Activated CD4-positive, alpha-beta T cell treated with anti-CD3 and anti-CD28 coated beads, Interleukin-2, amount 50 U/mL, for 4 hours (primary cell): ENCODE measurements at regions not wholly inside any gene's neighbourhood (a gene's known extent, or its start where the extent isn't known, plus 50 kb on each side); places are given as distances from the start of the nearest gene placed in this dataset.

ENCODE experiments used
- DNase-seq, 2 experiments: peaks; one replicate each; pipeline ENCODE4 v3.0.0-alpha.2; 2020

DNA sequence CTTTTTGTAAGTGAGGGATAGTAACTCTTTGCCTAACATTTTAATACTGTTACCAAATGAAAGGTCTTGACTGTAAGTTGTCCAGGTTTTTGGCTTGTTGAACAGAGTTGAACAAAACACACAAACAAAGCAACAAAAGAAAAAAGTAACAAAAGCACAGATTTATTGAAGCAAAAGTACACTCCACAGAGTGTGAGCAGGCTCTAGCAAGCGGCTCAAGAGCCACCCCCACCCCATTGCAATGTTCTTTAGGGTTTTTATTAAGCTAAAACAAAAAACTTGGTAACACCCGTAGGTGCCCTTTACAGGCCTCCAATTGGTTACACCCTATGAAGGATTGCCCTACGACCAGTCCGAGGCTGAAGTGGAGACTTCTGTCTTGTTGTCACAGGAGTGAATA is 197.4 kb upstream of the MAP3K1 start:
- DNase-seq: no peak

DNA sequence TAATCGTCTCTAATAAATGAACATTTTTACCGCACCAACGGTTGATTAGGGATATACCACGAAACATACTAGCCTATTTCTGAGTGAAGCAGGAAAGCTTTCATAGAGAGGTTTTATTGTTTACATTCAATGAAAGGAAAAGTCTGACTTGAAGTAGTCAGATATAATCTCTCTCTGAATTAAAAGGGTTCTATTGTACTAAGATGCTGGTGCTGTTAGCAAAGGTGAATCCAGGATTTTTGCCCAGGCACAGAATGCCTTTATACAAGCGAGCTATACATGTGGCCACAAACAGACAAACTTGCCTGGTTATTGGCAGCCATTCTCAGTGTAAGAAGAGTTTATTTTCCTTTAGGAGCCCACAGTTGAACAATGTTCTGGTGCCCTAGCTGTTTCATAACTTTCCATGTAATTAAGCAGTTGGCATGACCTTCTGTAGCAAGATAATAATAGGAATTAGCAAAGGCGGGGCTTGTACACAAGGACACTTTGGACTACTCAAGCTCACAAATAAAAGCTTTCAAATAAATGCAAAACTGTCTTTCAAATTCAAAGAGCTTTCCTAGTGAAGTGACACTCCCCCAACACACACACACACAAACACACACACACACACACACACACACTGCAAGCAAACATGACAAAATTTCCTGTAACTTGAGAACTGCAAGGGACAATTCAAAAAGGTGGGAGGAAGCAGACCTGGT is 198.7 kb upstream of the MAP3K1 start:
- DNase-seq: no peak

DNA sequence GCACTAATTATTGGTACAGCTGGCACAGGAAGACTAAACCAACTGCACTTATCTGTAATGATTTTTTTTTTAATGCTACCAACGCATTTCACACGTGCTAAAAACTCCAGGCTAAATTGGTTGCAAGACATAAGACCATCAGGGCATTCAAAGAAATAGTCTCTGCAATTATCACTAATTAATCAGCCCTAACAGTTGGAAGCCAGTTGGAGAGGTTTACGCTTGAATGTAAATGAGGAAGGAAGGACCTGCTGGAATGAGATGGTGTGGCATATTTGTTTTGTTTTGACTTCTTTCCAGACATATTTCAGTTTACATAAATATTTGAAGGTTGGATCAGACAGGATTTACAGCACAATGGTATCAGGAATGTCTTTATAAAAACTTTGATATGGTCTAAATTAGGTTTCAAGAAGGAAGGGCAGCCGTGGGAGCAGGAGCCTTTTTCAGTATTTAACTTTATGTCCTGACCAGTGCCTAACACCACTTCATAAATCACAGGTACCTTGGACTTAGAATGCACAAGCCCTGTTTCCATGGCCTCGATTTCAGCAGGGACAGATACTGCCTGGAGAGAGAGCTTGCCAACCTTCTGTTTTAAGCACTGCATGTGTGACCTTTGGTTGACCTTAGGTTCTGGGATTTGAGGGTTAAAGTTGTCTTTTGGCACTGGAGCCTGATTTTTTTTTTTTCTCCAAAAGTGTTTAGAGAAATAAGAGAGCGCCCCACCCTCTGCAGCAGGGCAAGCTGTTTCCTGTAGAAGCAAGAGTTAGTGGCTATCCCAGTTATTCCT is 199.8 kb upstream of the MAP3K1 start:
- DNase-seq: no peak

DNA sequence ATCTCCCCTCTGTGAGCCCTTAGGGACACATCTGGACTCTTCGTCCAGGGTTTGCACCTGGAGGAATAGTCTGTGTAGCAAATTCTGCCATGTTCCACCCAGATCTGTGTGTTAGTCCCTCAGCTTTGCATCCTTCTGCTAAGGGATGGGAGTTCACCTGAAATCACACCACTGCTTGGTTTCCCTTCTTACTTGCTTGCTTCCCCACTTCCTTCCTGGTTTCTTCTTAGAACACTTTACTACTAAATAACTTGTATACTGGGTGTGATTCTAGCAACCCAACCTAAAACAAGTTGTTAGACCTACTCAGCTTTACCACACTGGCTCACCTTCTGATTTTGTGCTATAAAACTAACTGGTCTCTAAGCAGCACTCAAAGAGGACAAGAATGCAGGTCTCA is 202.6 kb upstream of the MAP3K1 start:
- no peak for DNase-seq

DNA sequence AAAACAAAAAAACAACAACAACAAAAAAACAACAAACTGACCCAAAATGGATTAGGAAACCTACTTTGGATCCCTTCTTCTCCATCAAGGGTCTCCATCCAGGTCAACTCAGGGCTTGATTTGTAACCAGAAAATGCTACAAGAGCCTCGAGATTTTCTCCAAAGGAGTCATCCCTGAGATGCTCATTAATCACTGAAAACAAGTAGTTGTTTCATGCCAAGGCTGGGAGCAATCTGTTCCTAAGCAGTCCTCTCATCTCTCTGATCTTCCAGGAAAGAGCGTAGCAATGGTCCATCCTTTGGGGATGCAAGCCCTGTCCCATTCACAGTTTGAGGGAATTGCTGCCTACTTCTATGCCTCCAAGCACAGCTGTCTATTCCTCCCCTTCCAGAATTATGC is 203.0 kb upstream of the MAP3K1 start:
- no peak for DNase-seq

DNA sequence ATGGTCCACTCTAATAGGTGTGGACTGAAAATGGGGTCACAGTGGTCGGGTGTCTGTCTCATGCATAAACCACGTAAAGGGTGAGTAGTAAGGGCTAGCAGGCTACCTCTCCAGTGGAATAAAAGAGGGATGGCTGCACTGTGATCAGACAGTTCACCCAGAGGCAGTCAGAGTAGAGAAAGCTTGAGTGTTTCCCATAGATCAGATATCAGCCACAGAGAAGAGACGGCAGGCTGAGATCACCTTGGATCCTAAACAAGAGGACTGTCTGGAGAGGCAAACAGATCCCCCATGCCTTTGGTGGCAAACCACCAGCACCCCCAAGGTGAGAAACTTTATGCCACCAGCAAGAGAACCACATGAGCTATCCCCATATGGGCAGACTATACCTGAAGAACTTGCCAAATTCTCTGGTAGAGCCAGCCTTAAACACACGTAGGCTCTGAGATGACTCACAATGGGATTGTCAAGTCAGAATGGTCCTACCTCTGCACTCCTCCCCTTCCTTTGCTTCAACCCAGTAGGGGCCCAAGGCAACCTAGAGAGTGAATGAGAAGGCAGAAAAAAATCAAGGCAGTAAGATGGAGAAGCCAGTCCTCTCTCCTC is 205.2 kb upstream of the MAP3K1 start:
- peak in 1 of 2 experiments; percentile 14 for DNase-seq

DNA sequence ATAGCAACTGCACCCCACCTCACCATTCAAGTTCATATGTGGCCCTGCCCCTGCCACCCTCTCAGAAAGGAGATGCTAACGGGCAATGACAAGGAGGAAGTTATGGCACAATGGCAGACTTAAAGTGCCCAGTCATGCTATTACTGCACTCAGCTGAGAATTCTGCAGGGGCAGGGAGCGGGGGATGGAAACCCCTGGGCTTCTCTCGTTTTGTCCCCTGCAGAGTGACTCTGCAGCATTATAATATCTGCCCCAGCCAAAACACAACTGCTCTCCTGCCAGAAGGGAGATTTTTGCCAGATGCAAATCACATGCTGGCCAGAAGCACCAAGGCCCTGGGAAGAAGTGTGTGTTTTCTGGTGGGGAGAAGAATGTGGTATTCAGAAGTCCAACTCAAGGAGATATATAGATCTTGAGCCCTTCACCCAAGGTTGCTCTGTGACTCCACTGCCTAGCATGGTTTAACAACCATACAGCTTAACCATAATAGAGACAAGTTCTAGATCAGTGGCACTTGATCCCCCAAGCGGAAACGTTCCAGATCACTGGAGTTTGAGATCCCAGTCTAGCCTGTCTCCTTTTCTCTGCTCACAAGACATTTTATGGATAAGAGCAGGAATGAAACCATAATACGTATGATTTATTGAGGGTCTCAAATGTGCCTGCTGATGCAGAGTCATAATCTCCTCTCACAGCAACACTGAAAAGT is 207.0 kb upstream of the MAP3K1 start:
- no peak for DNase-seq

DNA sequence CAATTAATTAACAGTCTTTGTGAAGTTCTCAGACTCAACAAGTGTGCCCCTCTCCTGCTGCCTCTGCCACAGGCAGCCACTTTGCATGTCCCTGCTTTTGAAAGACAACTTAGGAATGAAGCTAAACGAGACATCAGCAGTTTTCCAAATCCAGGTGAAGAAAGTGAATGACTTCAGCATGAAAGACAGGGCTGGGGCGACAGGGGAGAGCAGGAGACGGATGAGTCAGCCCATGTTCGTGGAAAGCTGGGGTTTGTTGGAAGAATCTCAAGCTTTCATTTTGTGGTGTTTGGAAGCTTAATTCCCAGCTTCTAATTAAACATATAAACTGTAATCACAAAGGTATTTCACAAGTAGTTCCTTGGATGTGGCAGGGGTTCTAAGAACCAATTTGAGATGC is 207.8 kb upstream of the MAP3K1 start:
- no peak for DNase-seq

DNA sequence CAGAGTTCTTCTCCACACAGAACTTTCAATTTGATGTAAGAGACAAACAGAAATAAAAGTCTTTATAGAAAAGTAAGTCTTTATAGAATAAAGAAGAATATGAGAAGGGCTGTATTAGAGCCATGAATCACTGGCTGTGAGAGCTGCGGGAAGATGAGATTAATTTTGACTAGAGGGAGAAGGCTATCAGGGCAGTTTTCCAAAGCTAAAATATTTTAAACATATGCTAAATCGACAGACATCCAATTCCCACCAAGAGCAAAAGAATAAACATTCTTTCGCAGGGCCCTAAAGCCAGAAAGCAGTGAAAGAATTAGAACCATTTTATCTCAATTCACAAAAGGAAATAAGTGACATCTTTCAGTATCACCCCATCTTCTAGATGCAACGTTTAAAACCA is 208.3 kb upstream of the MAP3K1 start:
- no peak for DNase-seq

DNA sequence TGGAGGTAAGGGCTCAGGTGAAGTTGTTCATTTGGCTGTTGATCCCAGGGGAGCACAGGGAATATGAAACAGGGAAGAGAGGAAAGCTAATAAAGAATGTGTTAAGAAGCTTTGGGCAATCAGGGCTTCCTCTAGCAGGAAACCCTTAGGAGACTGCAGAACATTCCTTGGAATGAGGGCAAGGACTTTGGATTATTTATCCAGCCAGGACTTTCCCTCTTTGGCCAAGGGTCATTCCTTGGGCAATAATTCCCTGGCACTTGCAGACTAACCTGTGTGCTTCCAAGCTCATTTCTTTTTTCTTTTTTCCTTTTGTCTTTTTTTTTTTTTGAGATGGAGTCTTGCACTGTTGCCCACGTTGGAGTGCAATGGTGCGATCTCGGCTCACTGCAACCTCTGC is 209.2 kb upstream of the MAP3K1 start:
- no peak for DNase-seq

DNA sequence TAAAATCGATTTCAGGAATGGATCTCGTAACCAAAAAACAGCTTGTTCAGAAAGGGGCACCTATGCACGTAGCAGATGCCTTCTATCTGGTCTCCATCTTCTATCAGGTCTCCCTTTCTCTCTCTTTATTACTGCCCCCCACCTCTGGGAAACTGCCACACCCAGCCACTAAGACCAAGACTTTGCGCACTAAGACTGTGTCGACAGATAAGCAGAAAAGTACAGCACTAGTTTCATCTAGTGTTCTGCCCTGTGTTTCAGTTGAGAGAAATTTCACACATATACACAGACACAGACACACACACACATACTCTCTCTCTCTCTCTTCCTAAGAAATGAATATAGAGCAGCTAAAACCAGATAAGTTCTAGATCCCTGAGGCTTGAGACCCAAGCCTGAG is 210.1 kb upstream of the MAP3K1 start:
- DNase-seq: no peak

DNA sequence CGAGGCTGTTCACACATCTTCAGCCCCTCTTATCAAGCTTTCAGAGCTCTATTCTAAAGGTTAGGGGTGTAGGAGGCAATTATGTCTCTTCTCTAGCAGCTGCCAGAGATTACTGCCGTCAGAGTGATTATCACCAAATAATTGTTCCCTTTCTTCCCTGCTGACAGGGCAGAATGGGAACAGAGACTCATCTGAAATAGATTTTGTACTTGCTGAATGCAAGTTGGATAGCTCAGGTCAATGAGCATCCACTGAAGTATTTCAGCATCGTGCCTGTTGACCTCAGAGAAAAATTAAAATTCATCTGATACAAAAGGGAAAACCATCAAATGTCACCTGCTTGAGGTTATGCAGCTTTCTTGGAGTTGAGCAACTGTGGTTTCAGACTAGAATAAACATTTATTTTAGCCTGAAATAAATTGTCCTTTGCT is 213.7 kb upstream of the MAP3K1 start:
- no peak for DNase-seq

DNA sequence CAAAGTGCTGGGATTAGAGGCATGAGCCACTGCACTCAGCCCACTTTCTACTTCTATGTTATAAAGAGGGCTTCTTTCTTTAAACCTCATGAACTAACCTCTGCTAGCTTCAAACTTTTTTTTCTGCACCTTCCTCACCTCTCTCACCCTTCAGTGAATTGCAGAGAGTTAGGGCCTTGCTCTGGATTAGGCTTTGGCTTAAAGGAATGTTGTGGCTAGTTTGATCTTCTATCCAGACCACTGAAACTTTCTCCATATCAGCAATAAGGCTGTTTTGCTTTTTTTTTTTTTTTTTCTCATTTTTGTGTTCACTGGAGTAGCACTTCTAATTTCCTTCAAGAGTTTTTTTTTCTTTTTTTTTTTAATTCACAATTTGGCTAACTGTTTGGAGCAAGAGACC is 216.4 kb upstream of the MAP3K1 start:
- DNase-seq: no peak

DNA sequence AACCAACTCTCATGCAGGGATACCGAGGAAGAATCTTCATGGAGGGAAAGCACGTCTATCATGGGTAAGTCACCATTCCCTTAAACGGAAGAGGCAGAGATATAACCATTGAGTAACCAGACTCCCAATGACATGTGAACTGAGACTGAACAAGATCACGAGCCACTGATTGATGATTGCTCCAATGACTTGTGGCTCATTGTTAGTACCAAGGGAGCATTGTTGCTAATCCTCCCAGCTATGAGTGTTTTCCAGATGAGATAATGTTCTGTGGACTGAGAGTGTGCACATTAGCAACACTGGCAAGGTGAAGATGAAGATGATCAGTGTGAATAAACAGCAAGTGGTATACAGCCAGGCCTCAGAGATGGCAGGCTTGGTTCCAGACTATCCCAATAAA is 219.2 kb upstream of the MAP3K1 start:
- DNase-seq: no peak

DNA sequence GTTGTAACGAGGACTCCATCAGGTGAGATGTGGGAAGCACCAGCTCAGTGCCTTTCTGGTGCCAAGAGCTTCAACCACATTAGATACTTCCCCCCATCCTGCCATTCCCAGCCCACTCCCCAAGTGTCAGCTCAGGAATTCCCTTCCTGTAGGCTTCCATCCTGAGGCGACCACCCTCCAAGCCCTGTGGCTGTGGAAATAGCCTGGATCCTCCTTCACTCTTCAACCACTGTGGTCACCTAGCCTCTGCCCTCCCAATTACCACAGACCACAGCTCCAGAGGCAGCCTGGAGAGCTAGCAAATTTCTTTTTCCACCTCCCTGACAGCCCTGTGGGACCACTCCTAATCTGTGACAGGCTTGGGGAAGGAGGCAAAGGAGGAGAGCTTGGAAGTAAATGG is 219.8 kb upstream of the MAP3K1 start:
- no peak for DNase-seq

DNA sequence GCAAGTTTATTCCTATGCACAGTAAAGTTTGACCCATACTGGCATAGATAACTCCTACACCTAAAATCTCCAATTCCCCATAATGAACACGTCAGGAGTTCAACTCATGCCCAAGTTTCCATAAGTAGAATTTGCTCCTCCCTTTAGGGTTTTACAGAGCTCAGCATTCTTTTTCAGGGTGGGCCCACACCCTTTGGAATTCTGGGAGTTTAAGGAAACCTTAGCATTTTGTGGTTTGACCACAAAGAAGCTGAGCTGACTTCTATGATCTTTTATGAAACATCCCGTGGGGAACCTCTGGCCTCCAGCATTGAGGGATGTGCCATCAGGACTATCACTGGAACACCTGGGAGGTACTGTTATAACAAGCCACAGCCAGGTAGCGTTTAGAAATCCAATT is 220.6 kb upstream of the MAP3K1 start:
- DNase-seq: no peak

DNA sequence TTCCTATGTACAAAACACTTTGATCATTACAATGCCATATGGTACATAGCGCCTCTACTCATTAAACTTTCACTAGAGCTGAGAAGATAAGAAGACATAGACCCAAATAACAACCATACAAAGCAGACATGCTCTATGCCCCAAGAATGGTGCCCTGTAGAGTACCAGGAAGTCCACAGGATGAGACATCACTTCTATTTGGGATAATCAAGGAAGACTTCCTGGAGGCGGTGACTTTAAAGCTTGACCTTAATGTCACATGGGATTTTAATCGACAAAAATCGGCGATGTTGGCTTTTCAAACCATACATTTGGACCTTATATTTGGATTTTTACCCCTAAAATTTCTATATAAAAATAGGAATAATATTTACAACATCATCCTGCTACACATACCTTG is 224.3 kb upstream of the MAP3K1 start:
- DNase-seq: no peak

DNA sequence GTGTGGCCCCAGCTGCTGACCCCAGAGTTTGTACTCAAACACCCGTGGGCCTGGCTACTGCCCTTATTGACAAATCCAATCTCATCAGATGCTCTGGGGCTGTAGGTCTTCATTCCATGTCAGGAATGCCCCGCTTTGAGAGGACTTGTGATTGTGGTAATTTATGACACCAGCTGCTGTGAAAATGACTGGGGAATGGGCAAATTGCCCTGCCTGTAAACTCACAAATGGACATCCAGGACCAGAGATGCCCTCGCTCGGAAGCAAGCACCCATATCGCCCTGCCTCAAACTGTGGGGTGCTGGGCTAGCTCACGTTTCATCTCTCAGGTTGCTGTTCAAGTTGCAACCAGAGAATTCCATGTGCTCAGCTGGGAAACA is 225.9 kb upstream of the MAP3K1 start:
- DNase-seq: no peak

DNA sequence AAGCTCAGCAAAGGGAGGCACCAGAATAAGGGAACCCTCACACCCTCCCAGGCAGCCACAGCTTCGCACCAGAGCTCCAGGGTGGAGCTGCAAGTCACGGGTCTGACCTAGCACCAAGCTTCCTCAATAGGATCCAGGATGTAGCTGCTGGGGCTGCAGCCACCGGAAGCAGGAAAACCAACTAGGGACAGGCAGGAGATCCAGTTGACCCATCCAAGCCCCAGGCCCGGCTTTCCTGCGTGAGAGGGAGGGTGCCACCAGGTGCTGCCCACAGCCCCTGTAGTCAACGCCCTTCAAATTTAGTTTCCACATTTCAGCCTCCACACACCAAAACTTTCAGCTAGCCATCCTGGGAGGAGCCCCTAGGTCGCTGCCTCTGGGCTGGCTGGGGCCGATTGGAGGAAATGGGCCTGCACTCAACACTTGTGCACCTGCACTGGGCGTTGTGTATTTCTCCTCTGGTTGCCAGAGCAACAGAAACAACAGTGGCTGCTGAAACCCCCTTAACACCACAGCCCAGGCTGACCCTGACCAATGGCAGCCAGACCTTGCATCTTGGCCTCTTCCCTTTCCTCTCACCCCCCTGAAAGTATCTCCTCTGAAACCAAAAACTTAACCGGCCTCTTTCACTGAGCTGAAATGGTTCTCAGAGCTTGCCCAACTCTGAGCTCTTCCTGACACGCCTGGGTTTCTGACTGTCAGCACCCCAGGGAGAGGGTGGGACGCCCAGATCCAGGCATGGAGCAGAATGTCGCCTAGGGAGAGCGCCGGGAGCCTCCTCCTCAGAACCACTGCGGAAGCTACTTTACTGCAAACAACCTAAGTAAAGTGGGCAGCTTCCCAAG is 226.5 kb upstream of the MAP3K1 start:
- no peak for DNase-seq

DNA sequence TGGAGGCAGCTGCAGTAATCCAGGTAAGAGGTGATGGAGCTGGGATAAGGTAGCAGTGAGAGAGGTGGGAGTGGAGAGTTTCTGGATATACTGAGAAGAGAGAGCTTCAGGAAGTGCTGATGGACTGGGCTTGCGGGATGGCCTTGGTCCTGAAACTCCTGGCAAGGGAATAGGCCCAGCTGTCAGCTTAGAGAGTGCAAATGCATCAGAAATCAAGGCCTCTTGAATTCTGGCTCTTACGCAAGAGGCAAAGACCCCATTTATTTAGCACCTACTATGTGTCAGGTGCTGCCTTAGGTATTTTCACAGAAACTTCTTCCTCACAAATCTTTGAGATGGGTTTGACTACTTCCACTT is 227.2 kb upstream of the MAP3K1 start:
- DNase-seq: no peak

DNA sequence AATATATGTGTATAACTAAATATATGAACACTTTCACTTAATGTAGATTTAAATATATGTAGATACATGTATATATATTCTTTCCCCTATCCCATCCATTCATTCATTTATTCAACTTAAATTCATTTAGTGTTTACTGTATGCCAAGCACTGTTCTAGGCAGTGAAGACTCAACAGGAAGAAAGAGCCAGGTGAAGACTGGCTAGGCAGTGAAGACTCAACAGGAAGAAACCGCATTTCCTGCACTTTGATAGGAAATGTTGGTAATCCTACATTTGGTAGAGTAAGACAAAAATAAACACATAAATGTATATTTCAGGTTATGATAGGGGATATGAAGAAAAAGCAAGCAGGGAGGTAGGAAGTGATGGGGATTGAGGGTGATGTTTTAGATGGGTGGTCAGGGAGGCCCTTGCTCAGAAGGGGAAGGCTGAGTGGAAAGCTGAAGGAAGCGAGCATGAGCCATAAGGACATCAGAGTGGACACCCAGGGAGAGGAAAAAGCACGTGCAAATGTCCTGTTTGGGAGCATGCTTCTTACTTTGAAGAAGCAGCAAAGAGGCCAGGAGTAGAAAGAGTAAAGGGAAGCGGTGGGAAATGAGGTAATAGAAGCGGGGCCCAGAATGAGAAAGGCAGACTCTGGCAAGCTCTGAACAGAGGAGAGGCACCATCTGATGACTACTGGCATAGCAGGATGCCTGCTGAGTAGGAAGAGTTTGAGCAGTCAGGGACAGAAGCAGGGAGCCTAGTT is 227.8 kb upstream of the MAP3K1 start:
- no peak for DNase-seq
